OCI-LY3 (cell line): ENCODE measurements at regions not wholly inside any gene's neighbourhood (a gene's known extent, or its start where the extent isn't known, plus 50 kb on each side); places are given as distances from the start of the nearest gene placed in this dataset.
"Not testable (repeated sequence)": the region's sequence is repeated elsewhere in the genome, so short reads cannot be mapped to it uniquely, and the experiment has no call there.

Experiments
- CTCF ChIP-seq: fragments of 200-600, 300-600 bp; sonication (generic); IDR thresholded peaks from 2 replicates; pipeline ENCODE4 v1.5.1; 2014; ENCODE audit warnings: antibody characterized with exemption, low read length, low read depth
- EZH2phosphoT487 ChIP-seq: fragments of 200-600 bp; shearing (Covaris generic); IDR thresholded peaks from 2 replicates; pipeline ENCODE4 v1.6.1; 2018; ENCODE audit warnings: antibody characterized with exemption, mixed run types, low read depth

GRCh38 chr1:5766996-5767395, 225.2 kb downstream of the NPHP4 start:
- TF ChIP-seq CTCF, EZH2phosphoT487: not testable (repeated sequence)
